ENCODE measurements at regions not wholly inside any gene's neighbourhood (a gene's known extent, or its start where the extent isn't known, plus 50 kb on each side); places are given as distances from the start of the nearest gene placed in this dataset.

DNA sequence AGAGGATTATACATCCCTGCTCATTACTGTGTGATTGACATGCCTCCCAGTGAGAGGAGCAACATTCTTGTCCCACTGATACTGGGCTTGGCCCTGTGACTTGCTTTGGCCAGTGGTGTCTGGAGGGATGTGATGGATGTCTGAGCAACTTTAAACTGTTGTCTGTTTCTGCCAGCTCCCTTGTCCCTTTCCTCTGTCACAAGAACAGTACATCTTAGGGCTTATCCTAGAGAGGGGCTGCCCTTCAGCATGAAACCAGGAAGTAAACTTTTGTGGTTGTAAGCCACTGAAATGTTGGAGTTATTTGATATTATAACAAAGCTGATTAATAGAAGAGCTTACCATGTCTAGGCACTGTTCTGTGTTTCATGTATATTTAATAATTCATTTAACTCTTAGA is 82.9 kb upstream of the GPRC5B start:
- no peak overlapping the region for H3K9ac ChIP-seq (ENCODE audit: low read depth in 1 of 2, low read length in 2 of 2)
- H3K36me3 ChIP-seq (ENCODE audit: control insufficient read depth in 4 of 4, insufficient read depth in 3 of 4, low read depth in 1 of 4, low read length in 3 of 4): no peaks in the 10 kb centered on the region
- H3K27me3 ChIP-seq (ENCODE audit: control insufficient read depth in 4 of 4, insufficient read depth in 4 of 4, low read length in 3 of 4): peaks cover 0 to 4% (median 0%) of the 10 kb centered on the region in 4 donors
- no peak for TF ChIP-seq SP1 (IDR thresholded peaks at IDR 0.05)
- TF ChIP-seq FOXA1 (IDR thresholded peaks at IDR 0.05): no peak
- TF ChIP-seq HNF4A (conservative IDR thresholded peaks at IDR 0.05): no peak
- no peak for TF ChIP-seq RAD21 (IDR thresholded peaks at IDR 0.05)
- TF ChIP-seq, protein P1, sequence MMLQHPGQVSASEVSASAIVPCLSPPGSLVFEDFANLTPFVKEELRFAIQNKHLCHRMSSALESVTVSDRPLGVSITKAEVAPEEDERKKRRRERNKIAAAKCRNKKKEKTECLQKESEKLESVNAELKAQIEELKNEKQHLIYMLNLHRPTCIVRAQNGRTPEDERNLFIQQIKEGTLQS (IDR thresholded peaks at IDR 0.05): no peak
- TF ChIP-seq TAF1 (conservative IDR thresholded peaks at IDR 0.05): no peak
- TF ChIP-seq, protein P2, sequence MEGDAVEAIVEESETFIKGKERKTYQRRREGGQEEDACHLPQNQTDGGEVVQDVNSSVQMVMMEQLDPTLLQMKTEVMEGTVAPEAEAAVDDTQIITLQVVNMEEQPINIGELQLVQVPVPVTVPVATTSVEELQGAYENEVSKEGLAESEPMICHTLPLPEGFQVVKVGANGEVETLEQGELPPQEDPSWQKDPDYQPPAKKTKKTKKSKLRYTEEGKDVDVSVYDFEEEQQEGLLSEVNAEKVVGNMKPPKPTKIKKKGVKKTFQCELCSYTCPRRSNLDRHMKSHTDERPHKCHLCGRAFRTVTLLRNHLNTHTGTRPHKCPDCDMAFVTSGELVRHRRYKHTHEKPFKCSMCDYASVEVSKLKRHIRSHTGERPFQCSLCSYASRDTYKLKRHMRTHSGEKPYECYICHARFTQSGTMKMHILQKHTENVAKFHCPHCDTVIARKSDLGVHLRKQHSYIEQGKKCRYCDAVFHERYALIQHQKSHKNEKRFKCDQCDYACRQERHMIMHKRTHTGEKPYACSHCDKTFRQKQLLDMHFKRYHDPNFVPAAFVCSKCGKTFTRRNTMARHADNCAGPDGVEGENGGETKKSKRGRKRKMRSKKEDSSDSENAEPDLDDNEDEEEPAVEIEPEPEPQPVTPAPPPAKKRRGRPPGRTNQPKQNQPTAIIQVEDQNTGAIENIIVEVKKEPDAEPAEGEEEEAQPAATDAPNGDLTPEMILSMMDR (IDR thresholded peaks at IDR 0.05; ENCODE audit: low read depth, low read length, missing input control): no peak
- TF ChIP-seq EGR1 (IDR thresholded peaks at IDR 0.05; ENCODE audit: low read depth in 2 of 2): no peak
- no peak for TF ChIP-seq FOXA2 (IDR thresholded peaks at IDR 0.05)
- TF ChIP-seq GABPA (IDR thresholded peaks at IDR 0.05 in 1 of 2, conservative IDR thresholded peaks at IDR 0.05 in 1 of 2): no peak
- TF ChIP-seq, protein P3, sequence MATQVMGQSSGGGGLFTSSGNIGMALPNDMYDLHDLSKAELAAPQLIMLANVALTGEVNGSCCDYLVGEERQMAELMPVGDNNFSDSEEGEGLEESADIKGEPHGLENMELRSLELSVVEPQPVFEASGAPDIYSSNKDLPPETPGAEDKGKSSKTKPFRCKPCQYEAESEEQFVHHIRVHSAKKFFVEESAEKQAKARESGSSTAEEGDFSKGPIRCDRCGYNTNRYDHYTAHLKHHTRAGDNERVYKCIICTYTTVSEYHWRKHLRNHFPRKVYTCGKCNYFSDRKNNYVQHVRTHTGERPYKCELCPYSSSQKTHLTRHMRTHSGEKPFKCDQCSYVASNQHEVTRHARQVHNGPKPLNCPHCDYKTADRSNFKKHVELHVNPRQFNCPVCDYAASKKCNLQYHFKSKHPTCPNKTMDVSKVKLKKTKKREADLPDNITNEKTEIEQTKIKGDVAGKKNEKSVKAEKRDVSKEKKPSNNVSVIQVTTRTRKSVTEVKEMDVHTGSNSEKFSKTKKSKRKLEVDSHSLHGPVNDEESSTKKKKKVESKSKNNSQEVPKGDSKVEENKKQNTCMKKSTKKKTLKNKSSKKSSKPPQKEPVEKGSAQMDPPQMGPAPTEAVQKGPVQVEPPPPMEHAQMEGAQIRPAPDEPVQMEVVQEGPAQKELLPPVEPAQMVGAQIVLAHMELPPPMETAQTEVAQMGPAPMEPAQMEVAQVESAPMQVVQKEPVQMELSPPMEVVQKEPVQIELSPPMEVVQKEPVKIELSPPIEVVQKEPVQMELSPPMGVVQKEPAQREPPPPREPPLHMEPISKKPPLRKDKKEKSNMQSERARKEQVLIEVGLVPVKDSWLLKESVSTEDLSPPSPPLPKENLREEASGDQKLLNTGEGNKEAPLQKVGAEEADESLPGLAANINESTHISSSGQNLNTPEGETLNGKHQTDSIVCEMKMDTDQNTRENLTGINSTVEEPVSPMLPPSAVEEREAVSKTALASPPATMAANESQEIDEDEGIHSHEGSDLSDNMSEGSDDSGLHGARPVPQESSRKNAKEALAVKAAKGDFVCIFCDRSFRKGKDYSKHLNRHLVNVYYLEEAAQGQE (IDR thresholded peaks at IDR 0.05): no peak
- TF ChIP-seq, protein P4, sequence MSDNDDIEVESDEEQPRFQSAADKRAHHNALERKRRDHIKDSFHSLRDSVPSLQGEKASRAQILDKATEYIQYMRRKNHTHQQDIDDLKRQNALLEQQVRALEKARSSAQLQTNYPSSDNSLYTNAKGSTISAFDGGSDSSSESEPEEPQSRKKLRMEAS (IDR thresholded peaks at IDR 0.05): no peak
- TF ChIP-seq, protein P5, sequence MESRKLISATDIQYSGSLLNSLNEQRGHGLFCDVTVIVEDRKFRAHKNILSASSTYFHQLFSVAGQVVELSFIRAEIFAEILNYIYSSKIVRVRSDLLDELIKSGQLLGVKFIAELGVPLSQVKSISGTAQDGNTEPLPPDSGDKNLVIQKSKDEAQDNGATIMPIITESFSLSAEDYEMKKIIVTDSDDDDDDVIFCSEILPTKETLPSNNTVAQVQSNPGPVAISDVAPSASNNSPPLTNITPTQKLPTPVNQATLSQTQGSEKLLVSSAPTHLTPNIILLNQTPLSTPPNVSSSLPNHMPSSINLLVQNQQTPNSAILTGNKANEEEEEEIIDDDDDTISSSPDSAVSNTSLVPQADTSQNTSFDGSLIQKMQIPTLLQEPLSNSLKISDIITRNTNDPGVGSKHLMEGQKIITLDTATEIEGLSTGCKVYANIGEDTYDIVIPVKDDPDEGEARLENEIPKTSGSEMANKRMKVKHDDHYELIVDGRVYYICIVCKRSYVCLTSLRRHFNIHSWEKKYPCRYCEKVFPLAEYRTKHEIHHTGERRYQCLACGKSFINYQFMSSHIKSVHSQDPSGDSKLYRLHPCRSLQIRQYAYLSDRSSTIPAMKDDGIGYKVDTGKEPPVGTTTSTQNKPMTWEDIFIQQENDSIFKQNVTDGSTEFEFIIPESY (IDR thresholded peaks at IDR 0.05): no peak
- TF ChIP-seq RXRA (IDR thresholded peaks at IDR 0.05): no peak
- no peak for TF ChIP-seq JUND (IDR thresholded peaks at IDR 0.05)
- TF ChIP-seq HNF4G (IDR thresholded peaks at IDR 0.05): no peak
- no peak for TF ChIP-seq NR2F2 (IDR thresholded peaks at IDR 0.05)
- no peak overlapping the region for H3K27ac ChIP-seq (ENCODE audit: low read depth in 1 of 2, low read length in 2 of 2)
- peaks cover 0 to 4% (median under 1%) of the 10 kb centered on the region in 4 donors for H3K9me3 ChIP-seq (ENCODE audit: control insufficient read depth in 4 of 4, low read length in 3 of 4)
- DNase-seq (ENCODE audit: low spot score): no peak
- H3K4me1 ChIP-seq (ENCODE audit: control insufficient read depth in 4 of 4, insufficient read depth in 4 of 4, low read length in 3 of 4): no peaks in the 10 kb centered on the region
- no peak overlapping the region for H3K4me3 ChIP-seq (ENCODE audit: low read depth in 1 of 3, low read length in 3 of 3)

DNA sequence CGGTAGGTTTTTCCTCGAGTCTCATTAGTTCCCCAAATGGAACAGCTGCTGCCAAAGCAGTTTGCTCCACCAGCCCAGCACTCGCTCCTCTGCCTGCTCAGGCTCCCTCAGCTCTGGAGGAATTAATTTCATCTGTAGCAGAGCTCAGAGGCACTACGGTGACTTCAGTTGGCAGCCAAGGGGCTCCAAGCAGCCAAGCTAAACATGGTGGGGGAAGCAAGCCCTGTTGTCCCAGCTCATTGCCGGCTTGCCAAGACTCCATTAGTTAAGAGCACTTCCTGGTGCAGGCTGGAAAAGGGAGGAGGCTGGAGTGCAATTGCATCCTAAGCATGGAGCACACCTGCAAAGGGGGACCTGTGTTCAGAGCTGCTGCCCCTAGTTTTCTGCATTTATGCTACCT is 78.7 kb upstream of the GPRC5B start:
- no peak overlapping the region for H3K4me3 ChIP-seq (ENCODE audit: low read depth in 1 of 3, low read length in 3 of 3)
- 70% methylated on average over 5 of the region's 5 CpGs for WGBS
- H3K9ac ChIP-seq (ENCODE audit: low read depth in 1 of 2, low read length in 2 of 2): no peak overlapping the region
- H3K27ac ChIP-seq (ENCODE audit: low read depth in 1 of 2, low read length in 2 of 2): no peak overlapping the region
- peaks cover 0 to 2% (median under 1%) of the 10 kb centered on the region in 4 donors for H3K9me3 ChIP-seq (ENCODE audit: control insufficient read depth in 4 of 4, low read length in 3 of 4)
- H3K27me3 ChIP-seq (ENCODE audit: control insufficient read depth in 4 of 4, insufficient read depth in 4 of 4, low read length in 3 of 4): peaks cover 0 to 11% (median 0%) of the 10 kb centered on the region in 4 donors
- no peak for DNase-seq (ENCODE audit: low spot score)
- no peaks in the 10 kb centered on the region for H3K36me3 ChIP-seq (ENCODE audit: control insufficient read depth in 4 of 4, insufficient read depth in 3 of 4, low read depth in 1 of 4, low read length in 3 of 4)
- no peaks in the 10 kb centered on the region for H3K4me1 ChIP-seq (ENCODE audit: control insufficient read depth in 4 of 4, insufficient read depth in 4 of 4, low read length in 3 of 4)
- TF ChIP-seq YY1 (IDR thresholded peaks at IDR 0.05) (no peak), RXRA (IDR thresholded peaks at IDR 0.05) (no peak), GABPA (IDR thresholded peaks at IDR 0.05 in 1 of 2, conservative IDR thresholded peaks at IDR 0.05 in 1 of 2) (no peak), HNF4A (conservative IDR thresholded peaks at IDR 0.05) (no peak), SP1 (IDR thresholded peaks at IDR 0.05) (no peak), FOXA1 (IDR thresholded peaks at IDR 0.05) (no peak)
- TF ChIP-seq, protein P3 (IDR thresholded peaks at IDR 0.05): no peak
- TF ChIP-seq, protein P2 (IDR thresholded peaks at IDR 0.05; ENCODE audit: low read depth, low read length, missing input control): no peak
